IMR-90 (cell line): ENCODE measurements at regions not wholly inside any gene's neighbourhood (a gene's known extent, or its start where the extent isn't known, plus 50 kb on each side); places are given as distances from the start of the nearest gene placed in this dataset.

Experiments
- ATAC-seq: fragments of 200-7000 bp; cut with Tn5 transposase; 2 replicates; pipeline ENCODE4 v1.9.1; 2020; ENCODE audit warnings: low read depth, mild to moderate bottlenecking, moderate library complexity
- BruUV-seq: library from RNA; stranded (reverse); fragments of 400-500 nt; replicated peaks from 2 replicates; lab custom pipeline; 2021; lab: Mats Ljungman, UMichigan
- CTCF ChIA-PET: fragments of 300-600 bp; formaldehyde crosslinking; extraction: SDS; loops from one replicate; lab custom pipeline; 2021; ENCODE audit warnings: antibody characterized with exemption; lab: Yijun Ruan, JAX
- POLR2A ChIA-PET: fragments of 300-600 bp; sonication (Branson Sonifier 250); formaldehyde crosslinking; loops from one replicate; lab custom pipeline; 2022; ENCODE audit warnings: antibody characterized with exemption; ENCODE audit not compliant: unreplicated experiment; lab: Charles Lee
- DNase-seq: peaks from one replicate; pipeline ENCODE4 v3.0.0; 2013
- H2AFZ ChIP-seq: replicated peaks from 2 replicates; pipeline ENCODE3; 2013; ENCODE audit warnings: low read length, mild to moderate bottlenecking; ENCODE audit not compliant: poor library complexity
- H2AK5ac ChIP-seq: 2 replicates; pipeline ENCODE4 v1.6.1; 2013; ENCODE audit warnings: low read depth, low read length, inconsistent platforms
- H2AK9ac ChIP-seq: replicated peaks from 2 replicates; pipeline ENCODE3; 2013; ENCODE audit warnings: mild to moderate bottlenecking, low read depth, low read length, moderate library complexity; ENCODE audit not compliant: poor library complexity
- H2BK120ac ChIP-seq: 2 replicates; pipeline ENCODE4 v1.6.1; 2013; ENCODE audit warnings: low read depth, low read length, inconsistent platforms
- H2BK15ac ChIP-seq: 3 replicates; pipeline ENCODE4 v1.6.1; 2013; ENCODE audit warnings: low read depth, low read length, inconsistent platforms
- H2BK20ac ChIP-seq: 2 replicates; pipeline ENCODE4 v1.6.1; 2013; ENCODE audit warnings: low read depth, mild to moderate bottlenecking, inconsistent platforms, low read length, moderate library complexity
- H2BK5ac ChIP-seq: 2 replicates; pipeline ENCODE4 v1.6.1; 2013; ENCODE audit warnings: mild to moderate bottlenecking, low read depth, low read length, inconsistent platforms; ENCODE audit not compliant: poor library complexity, severe bottlenecking
- H3K14ac ChIP-seq: replicated peaks from 2 replicates; pipeline ENCODE4 v1.6.1; 2013; ENCODE audit warnings: low read depth, low read length, inconsistent platforms
- H3K18ac ChIP-seq: 2 replicates; pipeline ENCODE4 v1.6.1; 2013; ENCODE audit warnings: low read depth, low read length, control low read depth
- H3K23ac ChIP-seq: 2 replicates; pipeline ENCODE4 v1.6.1; 2013; ENCODE audit warnings: low read depth, low read length, inconsistent platforms
- H3K27ac ChIP-seq: 2 replicates; pipeline ENCODE4 v1.5.1; 2013; ENCODE audit warnings: mild to moderate bottlenecking, control low read depth, low read length; ENCODE audit not compliant: insufficient read depth
- H3K27me3 ChIP-seq: 2 replicates; pipeline ENCODE4 v1.6.1; 2013; ENCODE audit warnings: low read length; ENCODE audit not compliant: control insufficient read depth, insufficient read depth
- H3K36me3 ChIP-seq: 2 replicates; pipeline ENCODE4 v1.6.1; 2013; ENCODE audit warnings: low read length, mixed read lengths; ENCODE audit not compliant: control insufficient read depth, insufficient read depth
- H3K4ac ChIP-seq: 2 replicates; pipeline ENCODE4 v1.6.1; 2013; ENCODE audit warnings: low read depth, low read length, inconsistent platforms
- H3K4me1 ChIP-seq: 2 replicates; pipeline ENCODE4 v1.6.1; 2013; ENCODE audit warnings: low read length, mixed read lengths; ENCODE audit not compliant: control insufficient read depth, insufficient read depth
- H3K4me2 ChIP-seq: 2 replicates; pipeline ENCODE4 v1.6.1; 2013; ENCODE audit warnings: low read depth, mild to moderate bottlenecking, control low read depth, low read length, moderate library complexity
- H3K4me3 ChIP-seq: 2 replicates; pipeline ENCODE4 v1.5.1; 2013; ENCODE audit warnings: low read depth, mild to moderate bottlenecking, control low read depth, low read length, moderate library complexity; ENCODE audit not compliant: insufficient read depth
- H3K56ac ChIP-seq: 2 replicates; pipeline ENCODE4 v1.6.1; 2013; ENCODE audit warnings: low read length, inconsistent platforms; ENCODE audit not compliant: insufficient read depth; ENCODE audit errors: extremely low read depth
- H3K79me1 ChIP-seq, 2 experiments: 2 replicates each; pipeline ENCODE4 v1.6.1; 2013; ENCODE audit warnings: low read length in 2 of 2, inconsistent platforms in 1 of 2, low read depth in 1 of 2
- H3K9ac ChIP-seq: 2 replicates; pipeline ENCODE4 v1.6.1; 2013; ENCODE audit warnings: low read depth, low read length, control low read depth
- H3K9me1 ChIP-seq: 2 replicates; pipeline ENCODE4 v1.6.1; 2013; ENCODE audit warnings: low read length, inconsistent platforms; ENCODE audit not compliant: insufficient read depth
- H3K9me3 ChIP-seq: 2 replicates; pipeline ENCODE4 v1.6.1; 2013; ENCODE audit warnings: low read length; ENCODE audit not compliant: control insufficient read depth, insufficient read depth
- H4K20me1 ChIP-seq: 2 replicates; pipeline ENCODE4 v1.6.1; 2013; ENCODE audit warnings: low read length, inconsistent platforms; ENCODE audit not compliant: insufficient read depth
- H4K5ac ChIP-seq: 2 replicates; pipeline ENCODE4 v1.6.1; 2013; ENCODE audit warnings: mild to moderate bottlenecking, low read depth, low read length, control low read depth
- H4K8ac ChIP-seq, 2 experiments: 2 replicates each; pipeline ENCODE4 v1.6.1; 2013; ENCODE audit warnings: low read depth in 2 of 2, low read length in 2 of 2, control low read depth in 1 of 2, inconsistent platforms in 1 of 2
- H4K91ac ChIP-seq: 2 replicates; pipeline ENCODE4 v1.6.1; 2013; ENCODE audit warnings: low read depth, low read length, inconsistent platforms; ENCODE audit not compliant: insufficient read depth
- BHLHE40 ChIP-seq: fragments of 150-350 bp; IDR thresholded peaks from 2 replicates; pipeline ENCODE4 v1.6.1; 2016; ENCODE audit warnings: mild to moderate bottlenecking, low read depth, low read length
- CHD1 ChIP-seq: IDR thresholded peaks from 2 replicates; pipeline ENCODE4 v1.6.1; 2012; ENCODE audit warnings: low read depth, low read length, improper control_type of control experiment
- CTCF ChIP-seq: conservative IDR thresholded peaks from 2 replicates; pipeline ENCODE4 v1.5.1; 2012; ENCODE audit warnings: mild to moderate bottlenecking, low read depth, low read length, improper control_type of control experiment
- FOS ChIP-seq: fragments of 150-350 bp; IDR thresholded peaks from 2 replicates; pipeline ENCODE4 v1.6.1; 2016; ENCODE audit warnings: low read depth, low read length
- MAFK ChIP-seq: IDR thresholded peaks from 2 replicates; pipeline ENCODE4 v1.6.1; 2012; ENCODE audit warnings: low read depth, low read length, improper control_type of control experiment
- MAZ ChIP-seq: IDR thresholded peaks from 2 replicates; pipeline ENCODE4 v1.6.1; 2012; ENCODE audit warnings: low read depth, mild to moderate bottlenecking, low read length, improper control_type of control experiment, moderate library complexity, borderline replicate concordance
- MXI1 ChIP-seq: IDR thresholded peaks from 2 replicates; pipeline ENCODE4 v1.6.1; 2012; ENCODE audit warnings: low read depth, mild to moderate bottlenecking, low read length, moderate library complexity, borderline replicate concordance
- RAD21 ChIP-seq: IDR thresholded peaks from 2 replicates; pipeline ENCODE4 v1.6.1; 2012; ENCODE audit warnings: low read length, improper control_type of control experiment
- RCOR1 ChIP-seq: IDR thresholded peaks from 2 replicates; pipeline ENCODE4 v1.6.1; 2012; ENCODE audit warnings: mild to moderate bottlenecking, low read length, improper control_type of control experiment; ENCODE audit not compliant: insufficient replicate concordance
- RFX5 ChIP-seq: IDR thresholded peaks from 2 replicates; pipeline ENCODE4 v1.8.0; 2012; ENCODE audit warnings: low read depth, mild to moderate bottlenecking, low read length, moderate library complexity
- SMC3 ChIP-seq: fragments of 150-350 bp; IDR thresholded peaks from 2 replicates; pipeline ENCODE4 v1.6.1; 2016; ENCODE audit warnings: low read depth, mild to moderate bottlenecking, antibody characterized with exemption, low read length, moderate library complexity
- USF2 ChIP-seq: fragments of 150-350 bp; IDR thresholded peaks from 2 replicates; pipeline ENCODE4 v1.6.1; 2017; ENCODE audit warnings: mild to moderate bottlenecking, antibody characterized with exemption, low read length, low read depth
- WGBS, 2 experiments: methylation state at CpG; one replicate each; pipeline versions ENCODE4 v1.1.5 to v1.1.7; 2013; ENCODE audit warnings: missing lambda C conversion rate in 2 of 2; ENCODE audit not compliant: insufficient read length in 1 of 2; ENCODE audit errors: extremely low coverage in 2 of 2; 5-methylcytosine and 5-hydroxymethylcytosine counted together
- dilution Hi-C: fragments of 300-500 bp; cut with HindIII; formaldehyde crosslinking; loops from one replicate; pipeline ENCODE4 v1.14.3; 2018; ENCODE audit warnings: low sequenced_read_pairs; ENCODE audit not compliant: unreplicated experiment
- in situ Hi-C: fragments of 300-500 bp; cut with MboI; formaldehyde crosslinking; loops from 3 replicates; pipeline ENCODE4 v1.14.3; 2019; ENCODE audit warnings: low sequenced_read_pairs, inconsistent platforms, mixed read lengths
- intact Hi-C: fragments of 100-400 bp; cut with micrococcal nuclease; formaldehyde crosslinking; loops from 2 replicates; pipeline ENCODE4 v1.10.0; 2022

DNA sequence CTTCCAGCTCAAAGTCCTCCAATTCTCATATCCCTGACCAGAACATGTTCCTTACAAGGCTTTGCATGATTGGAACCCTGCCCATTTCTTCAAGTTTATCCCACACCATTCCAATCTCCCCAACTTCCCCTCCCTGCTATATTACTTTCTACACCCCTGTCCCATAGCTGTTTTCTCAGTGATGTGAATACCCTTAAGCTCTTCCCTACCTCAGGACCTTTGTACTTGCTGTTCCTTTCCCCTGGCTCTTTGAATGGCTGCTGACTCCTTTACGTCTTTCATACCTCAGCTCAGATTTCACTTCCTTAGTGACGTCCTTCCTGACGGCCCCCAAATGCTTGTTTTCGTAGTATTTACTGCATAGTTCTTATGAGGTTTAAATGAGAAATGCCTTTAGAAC, 166.2 kb upstream of the ZNF462 start:
- POLR2A ChIA-PET = no interaction called here
- dilution Hi-C loops = no loop called here

More for the DNA sequence above, 166.2 kb upstream of the ZNF462 start:
- Histone ChIP-seq H2BK20ac (no peak overlapping the region), H2AK5ac (no peak overlapping the region), H3K9me3 (no peaks in the 10 kb centered on the region), H3K4me3 (no peak overlapping the region), H3K4me1 (peaks cover 3% of the 10 kb centered on the region; the same call in 1 of the 2 replicates), H3K23ac (no peak overlapping the region), H3K27ac (no peak overlapping the region), H3K9ac (no peak overlapping the region), H3K56ac (no peak overlapping the region), H3K79me1 (no peaks in the 10 kb centered on the region), H3K9me1 (no peaks in the 10 kb centered on the region), H2BK120ac (no peak overlapping the region), H4K8ac (no peak overlapping the region), H3K4me2 (no peak overlapping the region), H3K4ac (no peak overlapping the region), H3K14ac (no peak overlapping the region), H4K91ac (no peak overlapping the region), H2AK9ac (no peak overlapping the region), H3K36me3 (no peaks in the 10 kb centered on the region), H4K20me1 (no peaks in the 10 kb centered on the region), H3K18ac (no peak overlapping the region), H2BK15ac (no peak overlapping the region), H2AFZ (no peak overlapping the region), H3K27me3 (no peaks in the 10 kb centered on the region; the same call in 1 of the 2 replicates), H4K5ac (no peak overlapping the region), H2BK5ac (no peak overlapping the region)
- intact Hi-C loops = no loop called here
- in situ Hi-C loops = no loop called here
- ATAC-seq = no peak
- WGBS, 2 experiments = no CpG with 5 or more reads among the region's 4 CpGs
- BruUV-seq = no TSS peak
- TF ChIP-seq MXI1 (no peak), SMC3 (no peak), RCOR1 (no peak), RFX5 (no peak), FOS (no peak), MAFK (no peak), RAD21 (no peak), BHLHE40 (no peak), USF2 (no peak), MAZ (no peak), CHD1 (no peak), CTCF (no peak)
- CTCF ChIA-PET = interaction anchor here (0.6 kb wide), 1 partner anchor 137 kb away, joined by 3 read pairs; no protein-coding TSS in a partner anchor
- no peak for DNase-seq
